Stimulated activated CD4-positive, alpha-beta T cell treated with anti-CD3 and anti-CD28 coated beads, TNF-alpha, amount 100 ng/mL, for 24 hours (primary cell): ENCODE measurements at regions not wholly inside any gene's neighbourhood (a gene's known extent, or its start where the extent isn't known, plus 50 kb on each side); places are given as distances from the start of the nearest gene placed in this dataset.

Experiments
- DNase-seq, 3 experiments: peaks; one replicate each; pipeline ENCODE4 v3.0.0-alpha.2; 2020; ENCODE audit warnings: low read depth in 3 of 3

DNA sequence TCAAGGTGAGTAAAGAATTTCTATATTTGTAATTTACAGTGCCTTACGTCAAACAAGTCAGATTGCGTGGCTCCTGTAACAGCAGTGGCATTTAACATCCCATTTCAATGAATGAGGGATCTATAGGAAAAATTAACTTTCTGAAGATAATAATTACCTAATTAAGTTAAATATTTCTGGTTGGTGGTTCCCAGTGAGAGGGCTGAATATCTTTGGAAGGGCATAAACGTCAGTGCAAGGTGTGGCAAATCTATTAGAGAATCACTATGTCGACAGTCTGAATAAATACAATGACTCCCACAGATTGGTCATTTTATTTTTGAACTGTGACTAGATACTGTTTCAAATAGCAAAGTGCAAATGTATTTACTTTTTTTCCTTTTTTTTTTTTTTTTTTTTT, 80.0 kb downstream of the S1PR1 start:
- DNase-seq: no peak

DNA sequence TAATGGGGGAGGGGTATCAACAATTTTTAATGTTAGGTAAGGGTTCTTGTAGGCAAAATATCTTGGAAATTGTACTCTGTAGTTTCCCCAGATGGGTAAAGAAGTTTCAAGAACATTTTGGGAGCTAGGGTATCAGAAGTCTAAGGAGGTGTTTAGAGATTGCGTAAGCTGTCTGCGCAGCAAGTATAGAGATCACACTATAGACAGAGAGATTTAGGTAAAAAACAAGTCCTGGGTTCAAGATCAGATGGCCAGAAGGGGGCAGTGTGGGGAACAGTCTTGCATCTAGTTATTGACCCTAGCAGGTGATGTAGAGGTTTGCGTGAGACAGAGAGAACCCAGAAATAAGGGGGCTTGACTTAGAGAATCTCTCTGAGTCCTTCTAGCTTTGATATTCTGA, 80.8 kb downstream of the S1PR1 start:
- DNase-seq: no peak

DNA sequence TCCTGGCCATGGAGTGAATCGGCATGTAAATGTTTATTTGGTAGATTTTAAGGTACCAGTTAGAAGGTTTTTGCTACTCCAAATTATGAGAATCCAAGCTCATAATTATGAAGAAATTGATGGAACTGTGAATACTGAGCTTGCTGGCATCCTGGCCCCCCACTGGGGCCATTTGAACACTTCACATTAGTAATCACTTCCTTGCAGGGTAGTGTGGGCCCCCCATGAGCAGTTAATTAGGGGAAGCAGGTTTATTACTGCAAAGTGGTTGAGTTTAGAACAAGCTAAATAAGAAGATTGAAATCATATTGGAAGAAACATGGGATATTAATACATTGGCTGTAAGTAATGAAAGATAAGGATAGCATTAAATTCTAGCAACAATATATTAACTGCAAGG, 86.7 kb downstream of the S1PR1 start:
- DNase-seq: no peak

DNA sequence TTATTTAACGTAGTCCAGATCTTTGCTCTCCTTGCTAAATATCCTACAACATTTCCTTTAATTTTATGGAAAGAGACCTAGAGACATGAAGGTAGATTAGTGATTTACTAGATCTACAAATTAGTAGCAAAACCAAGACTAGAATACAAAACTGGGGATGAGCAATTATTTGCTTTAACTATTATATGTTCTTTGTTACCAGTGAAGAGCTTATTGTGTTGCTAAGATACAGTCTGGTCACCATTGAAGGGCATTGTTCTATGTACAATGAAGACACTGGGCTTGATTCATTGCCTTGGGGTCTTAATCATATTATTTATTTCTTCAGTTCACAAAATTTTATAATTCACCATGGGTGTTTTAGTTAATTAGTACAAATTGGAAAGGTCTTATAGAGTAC, 88.3 kb downstream of the S1PR1 start:
- DNase-seq: no peak

- DNase-seq: no peak
These were observed 93.8 kb downstream of the S1PR1 start for GRCh38 chr1:101330427-101331130.

- DNase-seq: no peak
These were observed 95.0 kb downstream of the S1PR1 start for GRCh38 chr1:101331794-101332193.

GRCh38 chr1:101332633-101333032, 95.8 kb downstream of the S1PR1 start:
- no peak for DNase-seq

- DNase-seq: no peak
These were observed 96.4 kb downstream of the S1PR1 start for GRCh38 chr1:101333186-101333585.

DNA sequence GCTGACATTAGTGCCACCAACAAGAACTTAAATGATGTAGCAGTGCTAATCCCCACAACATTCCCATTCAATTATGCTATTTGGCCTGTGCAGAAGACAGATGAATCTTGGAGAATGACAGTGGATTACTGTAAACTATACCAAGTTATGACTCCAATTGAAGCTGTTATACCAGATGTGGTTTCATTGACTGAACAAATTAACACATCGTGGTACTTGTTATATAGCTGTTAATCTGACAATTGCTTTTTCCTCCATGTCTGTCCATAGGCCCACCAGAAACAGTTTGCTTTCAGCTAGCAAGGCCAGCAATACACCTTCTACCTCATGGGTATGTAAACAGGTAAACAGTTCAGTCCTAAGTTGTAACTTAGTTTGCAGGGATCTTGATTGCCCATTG, 101.1 kb downstream of the S1PR1 start:
- DNase-seq: no peak

DNA sequence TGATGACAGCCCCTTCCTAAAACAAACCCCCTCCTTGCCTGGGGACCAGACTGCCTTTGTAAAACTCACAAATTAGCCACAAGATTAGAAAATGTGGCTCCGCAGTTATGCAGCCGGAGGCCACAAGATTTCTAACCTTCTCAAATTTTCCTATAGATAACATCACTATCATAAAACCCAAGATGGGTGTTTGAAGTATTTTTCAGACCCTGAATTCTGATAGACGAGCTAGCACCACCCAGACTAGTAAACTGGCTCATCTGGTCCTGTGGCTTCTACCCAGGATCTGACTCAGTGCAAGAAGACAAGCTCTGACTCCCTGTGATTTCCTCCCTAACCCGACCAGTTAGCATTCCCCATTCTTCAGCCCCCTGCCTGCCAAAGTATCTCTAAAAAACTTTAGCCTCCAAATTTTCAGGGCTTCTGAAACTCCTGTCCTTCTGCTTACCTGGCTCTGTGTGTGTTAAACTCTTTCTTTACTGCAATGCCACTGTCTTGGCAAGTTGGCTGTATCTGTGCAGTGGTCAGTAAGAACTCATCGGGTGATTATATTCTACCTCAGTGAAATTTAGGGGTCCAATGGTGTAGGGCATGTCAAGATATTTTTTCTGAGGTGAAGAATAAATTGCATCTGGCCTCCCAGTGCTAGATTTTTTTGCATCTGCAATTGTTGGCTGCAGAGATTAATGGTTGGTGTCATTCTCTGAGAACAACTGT, 102.1 kb downstream of the S1PR1 start:
- DNase-seq: no peak

DNA sequence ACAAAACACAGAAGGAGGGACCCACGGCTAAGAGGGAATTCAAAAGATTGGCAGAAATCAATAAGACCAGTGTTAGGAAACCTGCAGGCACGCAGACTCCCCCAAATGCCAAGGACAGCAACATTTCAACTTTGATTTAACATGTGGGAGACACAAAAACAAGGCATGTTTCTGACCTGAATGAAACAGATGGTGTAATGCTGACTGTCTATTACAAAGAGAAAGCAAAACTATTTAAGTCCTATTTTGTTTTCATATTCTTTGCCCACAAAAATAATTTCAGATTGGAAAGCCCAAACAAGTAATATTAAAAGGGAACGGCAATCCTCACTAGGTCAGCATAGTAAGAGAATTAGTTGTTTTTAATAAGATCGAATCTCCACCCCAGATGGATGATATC, 107.9 kb downstream of the S1PR1 start:
- DNase-seq: no peak

DNA sequence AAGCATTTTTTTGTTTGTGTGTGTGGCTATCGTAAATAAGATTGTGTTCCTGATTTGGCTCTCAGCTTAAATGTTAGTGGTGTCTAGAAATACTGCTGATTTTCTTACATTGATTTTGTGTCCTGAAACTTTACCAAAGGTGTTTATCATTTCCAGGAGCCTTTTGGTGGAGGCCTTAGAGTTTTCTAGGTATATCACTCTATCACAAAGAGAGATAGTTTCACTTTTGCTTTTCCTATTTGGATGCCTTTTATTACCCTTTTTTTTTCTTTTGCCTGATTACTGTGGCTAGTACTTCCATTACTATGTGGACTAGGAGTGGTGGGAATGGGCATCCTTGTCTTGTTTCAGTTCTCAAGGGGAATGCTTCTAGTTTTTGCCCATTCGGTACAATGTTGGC, 109.6 kb downstream of the S1PR1 start:
- DNase-seq: no peak

DNA sequence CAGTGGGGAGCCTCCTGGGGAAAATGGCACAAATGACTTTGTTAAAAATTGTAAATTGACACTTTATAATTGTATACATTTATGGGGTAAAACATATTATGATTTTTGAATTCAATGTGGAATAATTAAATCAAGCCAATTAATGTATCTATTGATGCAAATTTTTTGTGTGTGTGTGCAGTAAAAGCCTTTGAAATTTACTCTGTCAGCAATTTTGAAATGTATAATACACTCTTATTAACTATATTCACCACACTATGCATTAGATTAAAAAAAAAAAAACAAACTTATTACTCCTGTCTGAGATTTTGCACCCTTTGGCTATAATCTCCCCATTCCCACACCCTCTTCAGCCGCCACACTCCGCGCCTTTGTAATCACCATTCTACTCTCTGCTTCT, 119.2 kb downstream of the S1PR1 start:
- DNase-seq: no peak

DNA sequence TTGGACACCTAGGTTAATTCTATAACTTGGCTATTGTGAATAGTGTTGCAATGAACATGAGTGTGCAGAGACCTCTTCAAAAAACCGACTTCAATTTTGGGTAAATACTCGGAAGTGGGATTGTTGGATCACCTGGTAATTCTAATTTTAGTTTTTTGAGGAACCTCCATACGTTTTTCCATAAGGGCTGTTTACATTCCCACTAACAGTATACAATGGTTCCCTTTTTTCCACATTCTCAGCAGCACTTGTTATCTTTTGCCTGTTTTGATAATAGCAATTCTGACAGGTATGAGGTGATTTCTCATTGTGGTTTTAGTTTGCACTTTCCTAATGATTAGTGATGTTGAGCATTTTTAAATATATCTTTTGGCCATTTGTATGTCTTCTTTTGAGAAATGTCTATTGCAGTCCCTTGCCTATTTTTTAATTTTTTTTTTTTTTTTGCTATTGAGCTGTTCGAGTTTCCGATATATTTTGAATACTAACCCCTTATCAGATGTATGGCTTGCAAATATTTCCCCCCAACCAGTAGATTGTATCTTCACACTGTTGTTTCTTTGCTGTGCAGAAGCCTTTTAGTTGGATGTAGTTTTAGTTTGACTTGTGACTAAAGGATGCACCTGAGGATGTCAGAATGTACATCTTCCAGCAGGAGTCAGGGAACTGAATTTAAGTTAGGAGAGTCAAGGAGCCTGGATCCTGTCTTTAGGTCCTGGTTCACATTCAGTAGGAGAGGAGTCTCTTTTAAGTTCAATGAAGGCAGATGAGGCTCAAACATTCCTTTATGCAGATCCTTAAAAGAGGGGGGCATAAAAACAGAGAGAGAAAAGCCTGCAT, 120.0 kb downstream of the S1PR1 start:
- DNase-seq: no peak

GRCh38 chr1:101357444-101357986, 120.7 kb downstream of the S1PR1 start:
- peak; percentile 36 to 70 (median 41) for DNase-seq

GRCh38 chr1:101360506-101360905, 123.7 kb downstream of the S1PR1 start:
- DNase-seq: no peak

- no peak for DNase-seq
These were observed 127.1 kb downstream of the S1PR1 start for GRCh38 chr1:101363891-101364318.

- DNase-seq: no peak
These were observed 127.7 kb downstream of the S1PR1 start for GRCh38 chr1:101364370-101365120.

DNA sequence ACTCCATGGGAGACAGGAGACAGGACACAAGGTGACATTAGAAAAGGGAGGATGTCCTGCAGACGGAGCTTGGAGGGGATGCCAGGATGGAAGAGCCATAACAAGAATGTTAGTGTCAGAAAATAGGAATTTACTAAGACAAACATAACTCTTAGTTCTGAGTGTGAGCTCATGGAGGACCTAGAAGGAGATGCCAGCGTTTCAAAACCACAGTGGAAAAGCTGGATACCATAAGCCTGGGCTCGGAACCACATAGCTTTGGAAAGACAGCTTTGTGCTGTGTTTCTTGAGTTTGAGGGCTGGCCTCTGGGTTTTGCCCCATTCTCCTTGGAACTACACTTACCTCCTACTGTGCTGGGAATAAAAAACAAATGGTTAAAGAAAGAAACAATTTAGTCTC, 128.4 kb downstream of the S1PR1 start:
- DNase-seq: no peak

DNA sequence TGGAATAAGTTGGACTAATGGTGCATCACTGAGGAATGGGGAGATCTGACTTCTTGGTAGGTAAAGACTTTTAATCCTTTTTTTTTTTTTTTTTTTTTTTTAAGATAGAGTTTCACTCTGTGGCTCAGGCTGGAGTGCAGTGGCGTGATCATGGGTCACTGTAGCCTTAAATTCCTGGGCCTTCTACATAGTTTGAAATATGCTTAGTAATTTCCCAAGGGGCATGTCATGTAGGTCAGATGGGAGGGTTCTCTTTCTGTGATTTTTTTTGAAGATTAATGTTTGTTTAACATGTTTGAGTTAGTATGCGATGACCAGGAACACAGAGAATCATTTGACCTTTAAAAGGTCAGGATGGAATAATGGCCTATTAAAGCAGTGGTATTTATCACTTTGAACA, 129.1 kb downstream of the S1PR1 start:
- DNase-seq: no peak

- no peak for DNase-seq
These were observed 129.8 kb downstream of the S1PR1 start for GRCh38 chr1:101366513-101367215.
